HEK293 (cell line): ENCODE measurements at regions not wholly inside any gene's neighbourhood (a gene's known extent, or its start where the extent isn't known, plus 50 kb on each side); places are given as distances from the start of the nearest gene placed in this dataset.

Experiments used
- CTCF ChIA-PET: fragments of 350-600 bp; formaldehyde crosslinking; extraction: SDS; loops from one replicate; lab custom pipeline; 2021; ENCODE audit warnings: antibody characterized with exemption; lab: Yijun Ruan, JAX
- POLR2A ChIA-PET: fragments of 300-600 bp; formaldehyde crosslinking; extraction: SDS; loops from one replicate; lab custom pipeline; 2020; ENCODE audit warnings: antibody characterized with exemption, inconsistent platforms; lab: Yijun Ruan, JAX
- H3K27ac ChIP-seq: fragments of 200-500 bp; sonication (Bioruptor generic); 2 replicates; pipeline ENCODE4 v1.5.1; 2014; ENCODE audit warnings: low read depth, low read length, control low read depth, inconsistent platforms; ENCODE audit errors: extremely low read depth
- H3K36me3 ChIP-seq, 2 experiments: fragments of 200-500 bp in 1 of 2; sonication (Bioruptor generic) in 1 of 2; 1 replicate in 1 of 2; 2 replicates in 1 of 2; pipeline ENCODE4 v1.5.1; 2014 to 2017; ENCODE audit warnings: inconsistent platforms in 2 of 2, low read length in 2 of 2; ENCODE audit not compliant: control insufficient read depth in 2 of 2, insufficient read depth in 1 of 2
- H3K4me1 ChIP-seq: fragments of 200-500 bp; sonication (Bioruptor generic); 2 replicates; pipeline ENCODE4 v1.5.1; 2014; ENCODE audit warnings: mild to moderate bottlenecking, low read length, inconsistent platforms; ENCODE audit not compliant: control insufficient read depth, insufficient read depth
- H3K4me3 ChIP-seq: 2 replicates; pipeline ENCODE4 v1.5.1; 2011; ENCODE audit warnings: low read depth, mild to moderate bottlenecking, control low read depth, low read length, moderate library complexity
- H3K9me3 ChIP-seq: fragments of 200-500 bp; sonication (Bioruptor generic); 2 replicates; pipeline ENCODE4 v1.5.1; 2014; ENCODE audit warnings: low read depth, low read length, inconsistent platforms; ENCODE audit not compliant: control insufficient read depth, insufficient read depth
- FEZF1 ChIP-seq: fragments of 450-650 bp; formaldehyde crosslinking; IDR thresholded peaks from 2 replicates; pipeline ENCODE4 v1.5.1; 2016; ENCODE audit warnings: missing biosample characterization, missing genetic modification characterization
- GLI4 ChIP-seq: fragments of 450-650 bp; formaldehyde crosslinking; IDR thresholded peaks from 2 replicates; pipeline ENCODE4 v1.5.1; 2016; ENCODE audit warnings: missing biosample characterization, missing genetic modification characterization
- GLIS1 ChIP-seq: fragments of 450-650 bp; formaldehyde crosslinking; IDR thresholded peaks from 2 replicates; pipeline ENCODE4 v1.5.1; 2016; ENCODE audit warnings: missing biosample characterization, missing genetic modification characterization
- IKZF3 ChIP-seq: fragments of 450-650 bp; IDR thresholded peaks from 2 replicates; pipeline ENCODE4 v1.5.0; 2018; ENCODE audit warnings: missing biosample characterization, mild to moderate bottlenecking, missing genetic modification characterization, moderate library complexity
- KLF16 ChIP-seq: fragments of 450-650 bp; formaldehyde crosslinking; IDR thresholded peaks from 2 replicates; pipeline ENCODE4 v1.5.1; 2017; ENCODE audit warnings: missing biosample characterization, missing genetic modification characterization
- OVOL3 ChIP-seq: fragments of 450-650 bp; formaldehyde crosslinking; IDR thresholded peaks from 2 replicates; pipeline ENCODE4 v1.5.1; 2016; ENCODE audit warnings: missing biosample characterization, missing genetic modification characterization
- SP3 ChIP-seq: fragments of 450-650 bp; formaldehyde crosslinking; IDR thresholded peaks from 2 replicates; pipeline ENCODE4 v1.5.1; 2016; ENCODE audit warnings: missing biosample characterization, missing genetic modification characterization
- YY1 ChIP-seq: fragments of 450-650 bp; formaldehyde crosslinking; IDR thresholded peaks from 2 replicates; pipeline ENCODE4 v1.5.1; 2018; ENCODE audit warnings: missing biosample characterization, missing genetic modification characterization
- ZBTB7A ChIP-seq: fragments of 450-650 bp; formaldehyde crosslinking; IDR thresholded peaks from 2 replicates; pipeline ENCODE4 v1.5.1; 2016; ENCODE audit warnings: low read depth, missing biosample characterization, missing genetic modification characterization
- ZNF112 ChIP-seq: fragments of 450-650 bp; formaldehyde crosslinking; IDR thresholded peaks from 2 replicates; pipeline ENCODE4 v1.5.0; 2017; ENCODE audit warnings: missing biosample characterization, missing genetic modification characterization
- ZNF169 ChIP-seq: fragments of 450-650 bp; formaldehyde crosslinking; IDR thresholded peaks from 2 replicates; pipeline ENCODE4 v1.5.1; 2016; ENCODE audit warnings: missing biosample characterization, missing genetic modification characterization
- ZNF175 ChIP-seq: fragments of 450-650 bp; formaldehyde crosslinking; IDR thresholded peaks from 2 replicates; pipeline ENCODE4 v1.5.1; 2016; ENCODE audit warnings: missing biosample characterization, missing genetic modification characterization
- ZNF335 ChIP-seq: fragments of 450-650 bp; formaldehyde crosslinking; conservative IDR thresholded peaks from 2 replicates; pipeline ENCODE4 v1.5.1; 2016; ENCODE audit warnings: missing biosample characterization, missing genetic modification characterization
- ZNF37A ChIP-seq: fragments of 450-650 bp; IDR thresholded peaks from 2 replicates; pipeline ENCODE4 v1.5.1; 2018; ENCODE audit warnings: missing biosample characterization, missing genetic modification characterization
- ZNF416 ChIP-seq: fragments of 450-650 bp; formaldehyde crosslinking; IDR thresholded peaks from 2 replicates; pipeline ENCODE4 v1.5.1; 2016; ENCODE audit warnings: missing biosample characterization, missing genetic modification characterization
- ZNF48 ChIP-seq: fragments of 450-650 bp; formaldehyde crosslinking; IDR thresholded peaks from 2 replicates; pipeline ENCODE4 v1.5.1; 2016; ENCODE audit warnings: missing biosample characterization, missing genetic modification characterization
- ZNF510 ChIP-seq: fragments of 450-650 bp; formaldehyde crosslinking; IDR thresholded peaks from 2 replicates; pipeline ENCODE4 v1.5.1; 2018; ENCODE audit warnings: mild to moderate bottlenecking, missing genetic modification characterization, missing biosample characterization; ENCODE audit not compliant: insufficient replicate concordance
- ZNF548 ChIP-seq: fragments of 450-650 bp; formaldehyde crosslinking; IDR thresholded peaks from 2 replicates; pipeline ENCODE4 v1.5.1; 2016; ENCODE audit warnings: missing biosample characterization, missing genetic modification characterization
- ZNF654 ChIP-seq: fragments of 450-650 bp; formaldehyde crosslinking; IDR thresholded peaks from 2 replicates; pipeline ENCODE4 v1.5.1; 2016; ENCODE audit warnings: low read depth, missing biosample characterization, missing genetic modification characterization
- ZNF677 ChIP-seq: fragments of 450-650 bp; IDR thresholded peaks from 2 replicates; pipeline ENCODE4 v1.5.0; 2018; ENCODE audit warnings: missing biosample characterization, mild to moderate bottlenecking, missing genetic modification characterization, moderate library complexity
- TF ChIP-seq, protein P1 (sequence below): fragments of 450-650 bp; formaldehyde crosslinking; IDR thresholded peaks from 2 replicates; pipeline ENCODE4 v1.5.1; 2016; ENCODE audit warnings: missing biosample characterization, missing genetic modification characterization
- TF ChIP-seq, protein P2 (sequence below): fragments of 450-650 bp; formaldehyde crosslinking; IDR thresholded peaks from 2 replicates; pipeline ENCODE4 v1.5.1; 2016; ENCODE audit warnings: missing biosample characterization, missing genetic modification characterization
- TF ChIP-seq, protein P3 (sequence below): fragments of 450-650 bp; formaldehyde crosslinking; IDR thresholded peaks from 2 replicates; pipeline ENCODE4 v1.5.1; 2017; ENCODE audit warnings: missing biosample characterization, missing genetic modification characterization
- TF ChIP-seq, protein P4 (sequence below): fragments of 450-650 bp; formaldehyde crosslinking; IDR thresholded peaks from 2 replicates; pipeline ENCODE4 v1.5.1; 2016; ENCODE audit warnings: missing biosample characterization, missing genetic modification characterization, low read depth

DNA sequence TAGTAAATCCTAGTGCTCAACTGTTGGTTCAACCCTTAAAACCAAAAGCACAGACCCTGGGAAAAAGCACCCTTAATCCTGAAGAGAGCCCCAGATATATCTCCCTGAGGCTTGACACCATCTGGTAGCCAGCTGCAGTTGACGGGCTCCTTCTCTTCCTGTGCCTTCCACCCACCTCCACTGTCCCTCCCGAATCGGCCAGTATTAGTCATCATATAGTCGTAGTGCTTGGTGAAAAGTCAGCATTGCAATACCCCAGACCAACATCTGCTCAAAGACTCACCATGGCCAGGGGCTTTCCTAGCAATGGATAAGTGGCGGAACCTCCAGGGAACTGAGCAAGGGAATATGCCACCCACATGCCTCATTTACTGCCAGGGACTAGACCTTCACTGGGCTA is 125.6 kb upstream of the CRBN start (continued):
- TF ChIP-seq ZNF48 (tag by site-specific recombination) (no peak), IKZF3 (tag by site-specific recombination) (no peak), OVOL3 (tag by site-specific recombination) (no peak), ZNF112 (tag by site-specific recombination) (no peak), ZBTB7A (tag by site-specific recombination) (no peak), KLF16 (tag by site-specific recombination) (no peak)
- TF ChIP-seq, all 188 proteins: peak for 0

DNA sequence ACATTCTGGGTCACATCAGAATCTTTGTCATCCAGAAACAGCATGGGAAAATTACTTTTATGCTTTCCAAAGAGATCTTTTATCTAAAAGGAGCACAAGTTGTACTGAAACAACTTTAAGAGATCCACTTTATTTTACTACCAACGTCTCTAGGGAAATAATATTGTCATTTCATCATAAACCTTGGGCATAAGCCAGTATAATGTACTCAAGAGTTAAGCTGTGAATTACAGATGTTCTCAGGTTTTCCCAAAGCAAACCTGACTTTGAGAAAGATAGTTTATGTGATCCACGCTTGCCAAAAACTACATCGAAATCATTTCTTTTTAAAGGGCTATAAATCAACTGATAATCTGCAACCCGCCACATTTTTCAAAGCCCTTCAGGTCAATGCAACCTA is 124.1 kb upstream of the CRBN start:
- Histone ChIP-seq H3K36me3 (no peaks in the 10 kb centered on the region), H3K4me1 (no peaks in the 10 kb centered on the region), H3K4me3 (no peak overlapping the region), H3K27ac (no peak overlapping the region)
- POLR2A ChIA-PET = no interaction called here
- TF ChIP-seq ZNF175 (no peak), ZNF335 (tag by site-specific recombination) (no peak), ZNF548 (tag by site-specific recombination) (no peak), SP3 (tag by site-specific recombination) (no peak), ZNF677 (no peak), ZNF169 (tag by site-specific recombination) (no peak), ZNF510 (tag by site-specific recombination) (no peak), ZNF37A (tag by site-specific recombination) (no peak), ZNF48 (tag by site-specific recombination) (no peak), FEZF1 (tag by site-specific recombination) (no peak), GLI4 (no peak)
- TF ChIP-seq, protein P1, sequence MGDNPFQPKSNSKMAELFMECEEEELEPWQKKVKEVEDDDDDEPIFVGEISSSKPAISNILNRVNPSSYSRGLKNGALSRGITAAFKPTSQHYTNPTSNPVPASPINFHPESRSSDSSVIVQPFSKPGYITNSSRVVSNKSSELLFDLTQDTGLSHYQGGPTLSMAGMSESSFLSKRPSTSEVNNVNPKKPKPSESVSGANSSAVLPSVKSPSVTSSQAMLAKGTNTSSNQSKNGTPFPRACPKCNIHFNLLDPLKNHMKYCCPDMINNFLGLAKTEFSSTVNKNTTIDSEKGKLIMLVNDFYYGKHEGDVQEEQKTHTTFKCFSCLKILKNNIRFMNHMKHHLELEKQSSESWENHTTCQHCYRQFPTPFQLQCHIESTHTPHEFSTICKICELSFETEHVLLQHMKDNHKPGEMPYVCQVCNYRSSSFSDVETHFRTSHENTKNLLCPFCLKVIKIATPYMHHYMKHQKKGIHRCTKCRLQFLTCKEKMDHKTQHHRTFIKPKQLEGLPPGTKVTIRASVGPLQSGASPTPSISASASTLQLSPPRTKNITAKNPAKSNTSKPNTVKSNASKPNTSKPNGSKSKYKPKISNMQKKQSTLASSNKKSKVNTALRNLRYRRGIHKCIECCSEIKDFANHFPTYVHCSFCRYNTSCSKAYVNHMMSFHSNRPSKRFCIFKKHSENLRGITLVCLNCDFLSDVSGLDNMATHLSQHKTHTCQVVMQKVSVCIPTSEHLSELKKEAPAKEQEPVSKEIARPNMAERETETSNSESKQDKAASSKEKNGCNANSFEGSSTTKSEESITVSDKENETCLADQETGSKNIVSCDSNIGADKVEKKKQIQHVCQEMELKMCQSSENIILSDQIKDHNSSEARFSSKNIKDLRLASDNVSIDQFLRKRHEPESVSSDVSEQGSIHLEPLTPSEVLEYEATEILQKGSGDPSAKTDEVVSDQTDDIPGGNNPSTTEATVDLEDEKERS (tag by site-specific recombination) = no peak
- TF ChIP-seq, protein P2, sequence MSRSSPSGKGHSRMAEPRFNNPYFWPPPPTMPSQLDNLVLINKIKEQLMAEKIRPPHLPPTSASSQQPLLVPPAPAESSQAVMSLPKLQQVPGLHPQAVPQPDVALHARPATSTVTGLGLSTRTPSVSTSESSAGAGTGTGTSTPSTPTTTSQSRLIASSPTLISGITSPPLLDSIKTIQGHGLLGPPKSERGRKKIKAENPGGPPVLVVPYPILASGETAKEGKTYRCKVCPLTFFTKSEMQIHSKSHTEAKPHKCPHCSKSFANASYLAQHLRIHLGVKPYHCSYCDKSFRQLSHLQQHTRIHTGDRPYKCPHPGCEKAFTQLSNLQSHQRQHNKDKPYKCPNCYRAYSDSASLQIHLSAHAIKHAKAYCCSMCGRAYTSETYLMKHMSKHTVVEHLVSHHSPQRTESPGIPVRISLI (tag by site-specific recombination) = no peak
- TF ChIP-seq, all 188 proteins: peak for 0
- no peaks in the 10 kb centered on the region for H3K9me3 ChIP-seq
- CTCF ChIA-PET = no interaction called here

DNA sequence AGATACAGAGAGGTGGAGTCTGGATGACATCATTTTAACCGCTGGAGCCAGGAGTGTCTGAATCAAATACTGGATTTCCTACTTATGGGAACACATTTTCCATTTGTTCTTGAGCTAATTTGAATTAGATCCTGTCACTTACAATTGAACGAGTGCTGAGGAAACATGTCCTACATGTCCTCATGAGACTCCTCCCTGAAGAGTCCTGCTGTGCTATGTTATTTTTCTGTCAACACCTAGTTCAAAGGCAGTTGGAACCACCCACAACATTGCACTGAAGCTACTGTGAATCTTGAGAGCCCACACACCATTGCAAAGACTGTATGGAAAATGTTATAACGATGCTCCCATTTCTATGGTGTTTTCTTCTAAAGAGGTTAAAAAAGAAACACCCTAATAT is 123.5 kb upstream of the CRBN start:
- H3K36me3 ChIP-seq = no peaks in the 10 kb centered on the region
- no peak overlapping the region for H3K27ac ChIP-seq
- H3K4me1 ChIP-seq = no peaks in the 10 kb centered on the region
- TF ChIP-seq GLIS1 = no peak
- TF ChIP-seq, protein P3, sequence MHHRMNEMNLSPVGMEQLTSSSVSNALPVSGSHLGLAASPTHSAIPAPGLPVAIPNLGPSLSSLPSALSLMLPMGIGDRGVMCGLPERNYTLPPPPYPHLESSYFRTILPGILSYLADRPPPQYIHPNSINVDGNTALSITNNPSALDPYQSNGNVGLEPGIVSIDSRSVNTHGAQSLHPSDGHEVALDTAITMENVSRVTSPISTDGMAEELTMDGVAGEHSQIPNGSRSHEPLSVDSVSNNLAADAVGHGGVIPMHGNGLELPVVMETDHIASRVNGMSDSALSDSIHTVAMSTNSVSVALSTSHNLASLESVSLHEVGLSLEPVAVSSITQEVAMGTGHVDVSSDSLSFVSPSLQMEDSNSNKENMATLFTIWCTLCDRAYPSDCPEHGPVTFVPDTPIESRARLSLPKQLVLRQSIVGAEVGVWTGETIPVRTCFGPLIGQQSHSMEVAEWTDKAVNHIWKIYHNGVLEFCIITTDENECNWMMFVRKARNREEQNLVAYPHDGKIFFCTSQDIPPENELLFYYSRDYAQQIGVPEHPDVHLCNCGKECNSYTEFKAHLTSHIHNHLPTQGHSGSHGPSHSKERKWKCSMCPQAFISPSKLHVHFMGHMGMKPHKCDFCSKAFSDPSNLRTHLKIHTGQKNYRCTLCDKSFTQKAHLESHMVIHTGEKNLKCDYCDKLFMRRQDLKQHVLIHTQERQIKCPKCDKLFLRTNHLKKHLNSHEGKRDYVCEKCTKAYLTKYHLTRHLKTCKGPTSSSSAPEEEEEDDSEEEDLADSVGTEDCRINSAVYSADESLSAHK = no peak
- TF ChIP-seq ZNF548 (tag by site-specific recombination) = no peak
- TF ChIP-seq, protein P4, sequence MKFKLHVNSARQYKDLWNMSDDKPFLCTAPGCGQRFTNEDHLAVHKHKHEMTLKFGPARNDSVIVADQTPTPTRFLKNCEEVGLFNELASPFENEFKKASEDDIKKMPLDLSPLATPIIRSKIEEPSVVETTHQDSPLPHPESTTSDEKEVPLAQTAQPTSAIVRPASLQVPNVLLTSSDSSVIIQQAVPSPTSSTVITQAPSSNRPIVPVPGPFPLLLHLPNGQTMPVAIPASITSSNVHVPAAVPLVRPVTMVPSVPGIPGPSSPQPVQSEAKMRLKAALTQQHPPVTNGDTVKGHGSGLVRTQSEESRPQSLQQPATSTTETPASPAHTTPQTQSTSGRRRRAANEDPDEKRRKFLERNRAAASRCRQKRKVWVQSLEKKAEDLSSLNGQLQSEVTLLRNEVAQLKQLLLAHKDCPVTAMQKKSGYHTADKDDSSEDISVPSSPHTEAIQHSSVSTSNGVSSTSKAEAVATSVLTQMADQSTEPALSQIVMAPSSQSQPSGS (tag by site-specific recombination) = 0 out of 2 replicates have a peak, but pooled peaks have one; percentile 24
- no peak for TF ChIP-seq ZNF416 (tag by site-specific recombination)
- TF ChIP-seq YY1 (tag by site-specific recombination) = no peak
- TF ChIP-seq ZNF654 (tag by site-specific recombination) = no peak
- ChIA-PET POLR2A (no interaction called here), CTCF (interaction anchor here (1.5 kb wide), 1 partner anchor 12 kb away, joined by 3 read pairs; no protein-coding TSS in a partner anchor)
- H3K4me3 ChIP-seq = no peak overlapping the region
- no peaks in the 10 kb centered on the region for H3K9me3 ChIP-seq
